Skeletal muscle satellite cell (primary cell): ENCODE measurements at regions not wholly inside any gene's neighbourhood (a gene's known extent, or its start where the extent isn't known, plus 50 kb on each side); places are given as distances from the start of the nearest gene placed in this dataset.
"Not testable (repeated sequence)": the region's sequence is repeated elsewhere in the genome, so short reads cannot be mapped to it uniquely, and the experiment has no call there.

Experiments
- H3K27me3 ChIP-seq: 2 replicates; pipeline ENCODE4 v1.7.0; 2013; ENCODE audit warnings: low read length; ENCODE audit not compliant: control insufficient read depth, insufficient read depth
- H3K36me3 ChIP-seq: 2 replicates; pipeline ENCODE4 v1.7.0; 2013; ENCODE audit warnings: mild to moderate bottlenecking, control low read depth, low read length; ENCODE audit not compliant: insufficient read depth
- H3K4me1 ChIP-seq: 2 replicates; pipeline ENCODE4 v1.7.0; 2013; ENCODE audit warnings: low read length; ENCODE audit not compliant: control insufficient read depth, insufficient read depth
- H3K4me2 ChIP-seq: 2 replicates; pipeline ENCODE4 v1.7.0; 2013; ENCODE audit warnings: mild to moderate bottlenecking, low read length
- H3K4me3 ChIP-seq: 2 replicates; pipeline ENCODE4 v1.7.0; 2013; ENCODE audit warnings: low read length
- H3K9ac ChIP-seq: 2 replicates; pipeline ENCODE4 v1.7.0; 2013; ENCODE audit warnings: mild to moderate bottlenecking, low read depth, low read length, moderate library complexity
- H3K9me3 ChIP-seq: replicated peaks from 2 replicates; pipeline ENCODE4 v1.7.0; 2013; ENCODE audit warnings: mild to moderate bottlenecking, control low read depth, low read length

- no peaks in the 10 kb centered on the region for H3K27me3 ChIP-seq
- H3K4me1 ChIP-seq = peaks cover 7% of the 10 kb centered on the region
- H3K4me2 ChIP-seq = no peak overlapping the region
- H3K4me3 ChIP-seq = no peak overlapping the region
- H3K36me3 ChIP-seq = peaks cover 28% of the 10 kb centered on the region
- H3K9ac ChIP-seq = no peak overlapping the region
- no peaks in the 10 kb centered on the region for H3K9me3 ChIP-seq
Measured at GRCh38 chr17:64783556-64784352, 121.6 kb upstream of the SMURF2 start.

GRCh38 chr17:64783031-64783461, 120.9 kb upstream of the SMURF2 start:
- Histone ChIP-seq H3K4me3 (no peak overlapping the region), H3K36me3 (peaks cover 29% of the 10 kb centered on the region), H3K4me2 (no peak overlapping the region), H3K9me3 (no peaks in the 10 kb centered on the region), H3K27me3 (no peaks in the 10 kb centered on the region), H3K4me1 (peaks cover 7% of the 10 kb centered on the region), H3K9ac (no peak overlapping the region)

- Histone ChIP-seq H3K9ac (no peak overlapping the region), H3K4me3 (no peak overlapping the region), H3K4me2 (no peak overlapping the region), H3K27me3 (no peaks in the 10 kb centered on the region), H3K9me3 (no peaks in the 10 kb centered on the region), H3K4me1 (peaks cover 12% of the 10 kb centered on the region), H3K36me3 (peaks cover 29% of the 10 kb centered on the region)
Measured at GRCh38 chr17:64781810-64782555, 119.9 kb upstream of the SMURF2 start.

GRCh38 chr17:64781014-64781756, 119.1 kb upstream of the SMURF2 start:
- Histone ChIP-seq H3K4me2 (no peak overlapping the region), H3K4me1 (peaks cover 13% of the 10 kb centered on the region), H3K9ac (no peak overlapping the region), H3K4me3 (no peak overlapping the region), H3K9me3 (no peaks in the 10 kb centered on the region), H3K36me3 (peaks cover 24% of the 10 kb centered on the region), H3K27me3 (no peaks in the 10 kb centered on the region)

- H3K27me3 ChIP-seq = no peaks in the 10 kb centered on the region
- H3K4me3 ChIP-seq = no peak overlapping the region
- no peak overlapping the region for H3K4me2 ChIP-seq
- H3K9me3 ChIP-seq = no peaks in the 10 kb centered on the region
- no peak overlapping the region for H3K9ac ChIP-seq
- H3K4me1 ChIP-seq = peaks cover 14% of the 10 kb centered on the region
- peaks cover 20% of the 10 kb centered on the region for H3K36me3 ChIP-seq
Measured at GRCh38 chr17:64780096-64781013, 118.2 kb upstream of the SMURF2 start.

GRCh38 chr17:64779376-64780095, 117.4 kb upstream of the SMURF2 start:
- Histone ChIP-seq H3K27me3 (no peaks in the 10 kb centered on the region), H3K4me3 (no peak overlapping the region), H3K4me2 (no peak overlapping the region), H3K9ac (no peak overlapping the region), H3K4me1 (peaks cover 14% of the 10 kb centered on the region), H3K9me3 (no peaks in the 10 kb centered on the region), H3K36me3 (peaks cover 20% of the 10 kb centered on the region)

- Histone ChIP-seq H3K4me1 (peaks cover 14% of the 10 kb centered on the region), H3K36me3 (peaks cover 19% of the 10 kb centered on the region)
- H3K9me3 ChIP-seq, H3K9ac ChIP-seq, H3K27me3 ChIP-seq, H3K4me3 ChIP-seq, H3K4me2 ChIP-seq: not testable (repeated sequence)
Measured at GRCh38 chr17:64779098-64779375, 116.9 kb upstream of the SMURF2 start.

- H3K27me3 ChIP-seq = no peaks in the 10 kb centered on the region
- H3K9me3 ChIP-seq = no peaks in the 10 kb centered on the region
- peaks cover 14% of the 10 kb centered on the region for H3K4me1 ChIP-seq
- H3K36me3 ChIP-seq = peaks cover 13% of the 10 kb centered on the region
- no peak overlapping the region for H3K4me3 ChIP-seq
- no peak overlapping the region for H3K9ac ChIP-seq
- H3K4me2 ChIP-seq = no peak overlapping the region
Measured at GRCh38 chr17:64778240-64779097, 116.4 kb upstream of the SMURF2 start.

GRCh38 chr17:64777415-64778239, 115.5 kb upstream of the SMURF2 start:
- no peaks in the 10 kb centered on the region for H3K9me3 ChIP-seq
- H3K27me3 ChIP-seq = no peaks in the 10 kb centered on the region
- H3K4me1 ChIP-seq = peaks cover 14% of the 10 kb centered on the region
- peak overlapping the region; percentile 39 for H3K9ac ChIP-seq
- H3K4me2 ChIP-seq = peak overlapping the region; percentile 83
- H3K36me3 ChIP-seq = peaks cover 11% of the 10 kb centered on the region
- no peak overlapping the region for H3K4me3 ChIP-seq
